Adipose tissue (tissue), 3 donors: ENCODE measurements at regions not wholly inside any gene's neighbourhood (a gene's known extent, or its start where the extent isn't known, plus 50 kb on each side); places are given as distances from the start of the nearest gene placed in this dataset.

Experiments
- H3K27ac ChIP-seq: one replicate; pipeline ENCODE4 v1.5.1; 2013; ENCODE audit warnings: low read depth, low read length
- WGBS, 3 donors: extraction: QIAGEN DNeasy Blood & Tissue Kit; methylation state at CpG; one replicate each; pipeline ENCODE4 v1.1.7; 2013; 5-methylcytosine and 5-hydroxymethylcytosine counted together
- donor health status: healthy with polysubstance abuse.
- donor health status: Bipolar disorder and iron deficiency.
- donor health status: healthy.

GRCh38 chr9:13432904-13433303 lies 153.4 kb upstream of the MPDZ start:
- 51 to 77% (median 54%) methylated on average over 1 of the region's 1 CpG for WGBS, 3 donors
- H3K27ac ChIP-seq, result no peak overlapping the region

GRCh38 chr9:13431692-13432091 lies 152.2 kb upstream of the MPDZ start:
- no peak overlapping the region for H3K27ac ChIP-seq
- WGBS, 3 donors, result 74 to 93% (median 91%) methylated on average over 2 of the region's 2 CpGs

- H3K27ac ChIP-seq, result no peak overlapping the region
- WGBS, 3 donors, result 69 to 91% (median 89%) methylated on average over 6 of the region's 6 CpGs
Observed at GRCh38 chr9:13431222-13431536, 151.7 kb upstream of the MPDZ start.

GRCh38 chr9:13430368-13431221 lies 151.1 kb upstream of the MPDZ start:
- 49 to 74% (median 72%) methylated on average over 11 of the region's 11 CpGs for WGBS, 3 donors
- no peak overlapping the region for H3K27ac ChIP-seq

- H3K27ac ChIP-seq, result no peak overlapping the region
- WGBS, 3 donors, result 82 to 84% (median 83%) methylated on average over 13 of the region's 13 CpGs
Observed at GRCh38 chr9:13429301-13430190, 150.1 kb upstream of the MPDZ start.

DNA sequence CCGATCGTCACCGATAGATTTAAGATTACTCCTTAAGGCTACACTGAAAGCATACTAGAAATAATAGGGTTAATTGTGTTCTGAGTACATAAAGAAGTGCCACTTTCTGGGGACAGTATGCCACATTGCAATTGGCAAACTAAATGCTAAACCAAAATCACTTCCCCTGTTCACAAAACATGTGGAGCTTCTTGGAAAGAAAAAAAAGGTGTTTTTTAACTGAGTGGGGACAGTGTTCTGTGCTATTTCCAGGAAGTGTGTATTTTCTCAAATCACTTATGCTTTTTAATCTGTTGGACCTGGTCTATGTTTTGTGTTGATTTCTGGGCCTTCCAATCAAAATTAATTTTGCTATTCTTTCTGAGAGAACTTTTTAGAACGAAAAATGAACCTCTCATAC lies 149.3 kb upstream of the MPDZ start:
- 59 to 87% (median 65%) methylated on average over 4 of the region's 4 CpGs for WGBS, 3 donors
- no peak overlapping the region for H3K27ac ChIP-seq

- 0% methylated on average over 3 of the region's 3 CpGs for WGBS, 3 donors
- no peak overlapping the region for H3K27ac ChIP-seq
Observed at GRCh38 chr9:13427587-13427986, 148.1 kb upstream of the MPDZ start.

DNA sequence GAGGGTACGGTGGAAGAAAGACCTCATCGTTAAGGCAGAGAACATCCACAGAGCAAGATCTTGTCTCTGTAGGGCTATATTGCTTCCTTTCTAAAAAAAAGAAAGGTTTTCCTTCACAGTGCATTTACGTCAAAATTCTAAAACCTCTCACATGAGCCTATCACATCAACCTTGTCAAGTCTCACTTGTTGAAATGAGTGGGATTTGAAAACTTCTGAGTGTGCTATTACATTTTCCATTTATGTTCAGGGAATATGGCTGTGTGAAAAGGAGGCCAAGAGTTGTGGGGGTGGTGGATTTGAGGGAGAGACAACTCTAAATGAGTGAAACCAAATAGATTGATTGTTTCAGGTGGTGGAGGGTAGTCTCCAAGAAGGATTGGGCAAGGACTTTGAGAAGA lies 147.1 kb upstream of the MPDZ start:
- 73 to 91% (median 88%) methylated on average over 3 of the region's 3 CpGs for WGBS, 3 donors
- no peak overlapping the region for H3K27ac ChIP-seq

DNA sequence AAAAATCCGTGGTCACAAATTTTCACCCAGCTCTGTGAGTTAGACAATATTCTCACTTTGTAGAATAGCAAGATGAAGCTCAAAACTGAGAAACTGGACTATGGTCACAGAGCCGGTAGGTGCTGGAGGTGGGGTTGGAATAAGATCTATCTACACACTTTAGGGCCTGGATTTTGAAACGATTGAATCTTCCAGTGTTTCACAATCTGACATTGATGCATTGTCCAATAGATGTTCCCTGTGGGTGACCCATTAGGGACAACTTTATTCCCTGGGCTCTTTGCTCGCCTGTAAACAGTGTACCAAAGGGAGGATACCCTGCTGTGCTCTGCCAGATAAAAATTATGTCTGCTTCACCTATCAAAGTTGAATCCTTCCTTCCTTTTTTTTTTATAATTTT lies 145.4 kb upstream of the MPDZ start:
- 62 to 70% (median 64%) methylated on average over 4 of the region's 4 CpGs for WGBS, 3 donors
- H3K27ac ChIP-seq, result no peak overlapping the region

GRCh38 chr9:13424204-13424603 lies 144.7 kb upstream of the MPDZ start:
- WGBS, 3 donors, result 50 to 86% (median 80%) methylated on average over 6 of the region's 6 CpGs
- no peak overlapping the region for H3K27ac ChIP-seq

DNA sequence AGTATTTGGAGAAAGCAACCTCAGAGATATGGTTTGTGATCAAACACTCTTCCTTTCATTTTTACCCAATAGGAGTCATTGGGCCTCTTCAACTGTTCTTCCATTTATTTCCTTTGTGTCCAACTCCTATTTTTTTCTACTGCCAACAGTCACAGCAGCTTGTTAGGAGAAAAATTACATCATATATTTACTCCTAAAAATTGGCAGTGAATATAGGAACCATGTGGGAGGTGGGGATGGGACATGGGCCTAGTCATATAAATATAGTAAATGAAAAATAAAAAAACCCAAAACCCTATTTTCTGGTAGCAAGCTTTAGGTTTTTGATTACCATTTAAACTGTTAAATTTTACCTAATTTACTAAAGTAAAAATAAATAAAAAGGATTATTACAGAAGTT lies 134.9 kb upstream of the MPDZ start:
- H3K27ac ChIP-seq, result no peak overlapping the region

GRCh38 chr9:13412331-13412730 lies 132.8 kb upstream of the MPDZ start:
- H3K27ac ChIP-seq, result no peak overlapping the region
- WGBS, 3 donors, result 47 to 53% (median 52%) methylated on average over 2 of the region's 2 CpGs

- H3K27ac ChIP-seq, result no peak overlapping the region
Observed at GRCh38 chr9:13411791-13412190, 132.3 kb upstream of the MPDZ start.

- WGBS, 3 donors, result 60 to 74% (median 65%) methylated on average over 2 of the region's 2 CpGs
- H3K27ac ChIP-seq, result no peak overlapping the region
Observed at GRCh38 chr9:13410566-13411031, 131.1 kb upstream of the MPDZ start.

DNA sequence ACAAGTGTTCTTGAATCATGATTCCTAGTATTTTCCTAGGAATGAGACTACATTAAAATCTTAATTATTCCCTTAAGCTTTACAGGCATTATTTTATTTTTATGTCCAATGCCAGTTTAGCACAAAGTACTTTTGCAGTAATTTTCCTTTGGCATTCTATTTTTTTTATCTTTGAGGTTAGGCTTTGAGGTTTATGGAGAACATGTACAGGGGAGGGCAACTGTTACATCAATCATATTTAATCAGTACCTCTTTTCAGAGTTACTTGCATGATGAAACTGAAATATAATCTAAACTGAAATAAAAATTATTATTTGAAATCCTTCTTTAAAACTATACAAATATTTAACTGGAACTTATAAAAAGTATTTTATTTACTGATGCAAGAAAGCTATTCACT lies 118.2 kb upstream of the MPDZ start:
- H3K27ac ChIP-seq, result no peak overlapping the region

GRCh38 chr9:13397220-13397619 lies 117.7 kb upstream of the MPDZ start:
- WGBS, 3 donors, result 48 to 62% (median 54%) methylated on average over 4 of the region's 4 CpGs
- no peak overlapping the region for H3K27ac ChIP-seq

GRCh38 chr9:13396418-13396817 lies 116.9 kb upstream of the MPDZ start:
- 45 to 86% (median 86%) methylated on average over 4 of the region's 4 CpGs for WGBS, 3 donors
- no peak overlapping the region for H3K27ac ChIP-seq

- H3K27ac ChIP-seq, result no peak overlapping the region
Observed at GRCh38 chr9:13395156-13395555, 115.7 kb upstream of the MPDZ start.

DNA sequence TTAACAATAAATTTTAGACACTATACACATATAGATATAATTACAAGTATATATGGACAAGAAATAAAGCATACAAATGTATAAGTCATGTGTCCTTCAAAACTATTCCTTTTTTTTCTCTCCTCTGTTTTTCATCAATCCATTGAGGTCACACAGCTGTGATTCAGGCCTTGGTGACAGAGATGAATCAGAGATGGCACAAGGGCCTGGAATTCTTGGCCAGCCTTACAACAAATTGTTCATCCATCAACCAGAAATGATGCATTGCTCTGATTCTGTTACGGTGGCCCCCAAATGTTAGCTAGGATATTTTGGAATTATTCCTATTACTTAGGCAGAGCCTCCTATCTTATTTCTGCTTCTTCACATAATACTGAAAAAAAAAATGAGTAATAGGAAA lies 108.7 kb upstream of the MPDZ start:
- no peak overlapping the region for H3K27ac ChIP-seq
- 43 to 72% (median 56%) methylated on average over 1 of the region's 1 CpG for WGBS, 3 donors

DNA sequence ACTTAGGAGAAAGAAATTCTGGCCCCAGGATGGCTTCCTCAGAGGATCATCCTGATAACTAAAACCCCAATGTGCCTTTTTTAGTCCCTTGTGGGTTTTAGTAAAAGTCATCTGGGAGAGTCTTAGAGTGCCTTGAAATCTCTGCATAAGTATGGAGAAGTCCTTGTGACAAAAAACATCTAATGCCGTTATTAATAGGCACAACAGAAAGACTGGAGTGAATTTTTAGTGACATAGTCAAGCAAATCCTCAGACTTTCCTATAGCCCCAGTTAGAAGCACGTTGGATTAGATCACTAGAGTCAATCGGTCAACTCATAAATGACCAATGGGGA lies 108.2 kb upstream of the MPDZ start:
- 50 to 63% (median 50%) methylated on average over 3 of the region's 3 CpGs for WGBS, 3 donors
- no peak overlapping the region for H3K27ac ChIP-seq
